ENCODE measurements at regions not wholly inside any gene's neighbourhood (a gene's known extent, or its start where the extent isn't known, plus 50 kb on each side); places are given as distances from the start of the nearest gene placed in this dataset.
A peak's percentile ranks its signal among the peaks of the same experiment; 100 is the strongest.
"Not testable (repeated sequence)": the region's sequence is repeated elsewhere in the genome, so short reads cannot be mapped to it uniquely, and the experiment has no call there.

GRCh38 chr12:68422956-68423574, 90.9 kb upstream of the MDM1 start:
- no peak for DNase-seq (ENCODE audit: low spot score)

- DNase-seq (ENCODE audit: low spot score): no peak
Measured at GRCh38 chr12:68425998-68426397, 93.8 kb upstream of the MDM1 start.

GRCh38 chr12:68428211-68428610, 96.0 kb upstream of the MDM1 start:
- DNase-seq (ENCODE audit: low spot score): no peak

GRCh38 chr12:68428724-68429501, 96.8 kb upstream of the MDM1 start:
- no peak for DNase-seq (ENCODE audit: low spot score)

GRCh38 chr12:68429696-68430095, 97.5 kb upstream of the MDM1 start:
- DNase-seq (ENCODE audit: low spot score): no peak

GRCh38 chr12:68431786-68432185, 99.6 kb upstream of the MDM1 start:
- no peak for DNase-seq (ENCODE audit: low spot score)

GRCh38 chr12:68432622-68433021, 100.5 kb upstream of the MDM1 start:
- no peak for DNase-seq (ENCODE audit: low spot score)

GRCh38 chr12:68434391-68435298, 102.5 kb upstream of the MDM1 start:
- no peak for DNase-seq (ENCODE audit: low spot score)

GRCh38 chr12:68435299-68435637, 103.1 kb upstream of the MDM1 start:
- no peak for DNase-seq (ENCODE audit: low spot score)

- no peak for DNase-seq (ENCODE audit: low spot score)
Measured at GRCh38 chr12:68435816-68436215, 103.7 kb upstream of the MDM1 start.

- DNase-seq (ENCODE audit: low spot score): no peak
Measured at GRCh38 chr12:68438601-68439000, 106.4 kb upstream of the MDM1 start.

GRCh38 chr12:68439368-68440045, 107.3 kb upstream of the MDM1 start:
- DNase-seq (ENCODE audit: low spot score): no peak

GRCh38 chr12:68440068-68440581, 108.0 kb upstream of the MDM1 start:
- no peak for DNase-seq (ENCODE audit: low spot score)

GRCh38 chr12:68441167-68441566, 109.0 kb upstream of the MDM1 start:
- no peak for DNase-seq (ENCODE audit: low spot score)

- not testable (repeated sequence) for DNase-seq (ENCODE audit: low spot score)
Measured at GRCh38 chr12:68442353-68442972, 110.3 kb upstream of the MDM1 start.

- DNase-seq (ENCODE audit: low spot score): not testable (repeated sequence)
Measured at GRCh38 chr12:68443695-68444094, 111.5 kb upstream of the MDM1 start.

GRCh38 chr12:68445824-68446223, 113.7 kb upstream of the MDM1 start:
- no peak for DNase-seq (ENCODE audit: low spot score)

GRCh38 chr12:68446384-68446783, 114.2 kb upstream of the MDM1 start:
- DNase-seq (ENCODE audit: low spot score): no peak

- DNase-seq (ENCODE audit: low spot score): peak; percentile 71
Measured at GRCh38 chr12:68446901-68447796, 115.0 kb upstream of the MDM1 start.

- no peak for DNase-seq (ENCODE audit: low spot score)
Measured at GRCh38 chr12:68447797-68448260, 115.7 kb upstream of the MDM1 start.
